ENCODE measurements at regions not wholly inside any gene's neighbourhood (a gene's known extent, or its start where the extent isn't known, plus 50 kb on each side); places are given as distances from the start of the nearest gene placed in this dataset.

DNA sequence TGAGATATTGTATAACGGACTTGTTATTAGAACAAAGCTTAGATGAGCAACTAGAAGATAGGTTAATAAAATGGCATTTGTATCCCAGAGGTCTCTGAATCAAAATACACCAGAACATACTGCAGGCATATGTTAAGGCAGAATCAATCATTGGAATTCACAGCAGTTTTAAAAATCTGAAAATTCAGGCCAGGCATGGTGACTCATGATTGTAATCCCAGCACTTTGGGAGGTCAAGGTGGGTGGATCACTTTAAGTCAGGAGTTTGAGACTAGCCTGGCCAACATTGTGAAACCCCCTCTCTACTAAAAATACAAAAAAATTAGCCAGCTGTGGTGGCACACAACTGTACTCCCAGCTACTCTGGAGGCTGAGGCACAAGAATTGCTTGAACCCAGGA, 405.2 kb downstream of the ZEB2 start:
- TF ChIP-seq, protein P1, sequence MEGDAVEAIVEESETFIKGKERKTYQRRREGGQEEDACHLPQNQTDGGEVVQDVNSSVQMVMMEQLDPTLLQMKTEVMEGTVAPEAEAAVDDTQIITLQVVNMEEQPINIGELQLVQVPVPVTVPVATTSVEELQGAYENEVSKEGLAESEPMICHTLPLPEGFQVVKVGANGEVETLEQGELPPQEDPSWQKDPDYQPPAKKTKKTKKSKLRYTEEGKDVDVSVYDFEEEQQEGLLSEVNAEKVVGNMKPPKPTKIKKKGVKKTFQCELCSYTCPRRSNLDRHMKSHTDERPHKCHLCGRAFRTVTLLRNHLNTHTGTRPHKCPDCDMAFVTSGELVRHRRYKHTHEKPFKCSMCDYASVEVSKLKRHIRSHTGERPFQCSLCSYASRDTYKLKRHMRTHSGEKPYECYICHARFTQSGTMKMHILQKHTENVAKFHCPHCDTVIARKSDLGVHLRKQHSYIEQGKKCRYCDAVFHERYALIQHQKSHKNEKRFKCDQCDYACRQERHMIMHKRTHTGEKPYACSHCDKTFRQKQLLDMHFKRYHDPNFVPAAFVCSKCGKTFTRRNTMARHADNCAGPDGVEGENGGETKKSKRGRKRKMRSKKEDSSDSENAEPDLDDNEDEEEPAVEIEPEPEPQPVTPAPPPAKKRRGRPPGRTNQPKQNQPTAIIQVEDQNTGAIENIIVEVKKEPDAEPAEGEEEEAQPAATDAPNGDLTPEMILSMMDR (IDR thresholded peaks at IDR 0.05): no peak
- TF ChIP-seq POLR2A (IDR thresholded peaks at IDR 0.05): no peak

All from Peyer's patch (tissue), 4 donors.